ENCODE measurements at regions not wholly inside any gene's neighbourhood (a gene's known extent, or its start where the extent isn't known, plus 50 kb on each side); places are given as distances from the start of the nearest gene placed in this dataset.

DNA sequence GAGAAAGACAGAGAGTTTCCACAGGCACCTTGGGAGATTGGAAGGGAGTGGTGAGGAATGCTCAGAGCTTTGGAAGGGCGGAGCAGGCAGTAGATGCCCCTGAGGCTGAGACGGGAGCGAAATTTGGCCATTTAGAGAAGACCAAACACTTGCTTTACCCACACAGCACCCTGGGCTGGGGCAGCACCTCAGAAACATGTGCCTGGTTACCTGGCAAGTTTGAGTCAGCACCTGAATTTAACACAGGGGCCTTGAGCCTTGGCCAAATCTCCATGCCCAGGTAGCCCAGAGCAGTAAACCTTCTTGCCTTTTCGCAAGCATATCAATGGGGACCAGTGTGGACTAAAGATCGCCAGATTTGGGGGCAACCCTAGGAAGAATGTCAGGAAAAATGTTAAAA, 111.9 kb upstream of the NFE2L3 start:
- no peak for DNase-seq (ENCODE audit: extremely low read depth, low read depth)

DNA sequence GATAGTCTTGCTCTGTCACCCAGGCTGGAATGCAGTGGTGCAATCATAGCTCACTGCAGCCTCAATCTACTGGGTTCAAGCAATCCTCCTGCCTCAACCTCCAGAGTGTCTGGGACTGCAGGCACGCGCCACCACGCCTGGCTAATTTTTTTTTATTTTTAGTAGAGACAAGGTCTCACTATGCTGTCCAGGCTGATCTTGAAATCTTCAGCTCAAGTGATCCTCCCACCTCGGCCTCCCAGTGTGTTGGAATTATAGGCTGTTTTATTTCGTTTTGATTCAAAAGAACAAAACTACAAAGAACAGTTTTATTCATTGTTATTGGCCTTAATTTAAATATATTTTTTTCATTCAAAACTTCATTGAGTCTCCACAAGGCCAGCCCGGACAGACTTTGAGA, 109.8 kb upstream of the NFE2L3 start:
- no peak for DNase-seq (ENCODE audit: extremely low read depth, low read depth)

DNA sequence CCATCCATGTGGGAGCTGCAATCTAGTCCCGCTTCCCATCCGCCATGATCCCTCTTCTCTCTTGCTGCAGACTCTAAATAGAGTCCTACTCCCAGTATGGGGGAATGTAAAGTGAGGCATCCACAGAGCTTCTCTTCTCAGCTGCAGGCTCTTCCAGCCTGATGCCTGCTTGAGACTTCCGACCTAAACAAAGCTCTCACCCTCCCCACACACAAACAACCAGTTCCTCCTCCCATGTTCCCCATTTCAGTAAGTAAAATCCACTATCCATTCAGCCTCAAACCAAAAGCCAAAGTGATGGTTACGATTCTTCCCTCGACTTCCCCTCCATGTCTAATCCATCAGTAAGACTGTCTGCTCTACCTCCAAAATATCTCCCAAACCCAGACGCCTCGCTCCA, 108.2 kb upstream of the NFE2L3 start:
- no peak for DNase-seq (ENCODE audit: extremely low read depth, low read depth)

DNA sequence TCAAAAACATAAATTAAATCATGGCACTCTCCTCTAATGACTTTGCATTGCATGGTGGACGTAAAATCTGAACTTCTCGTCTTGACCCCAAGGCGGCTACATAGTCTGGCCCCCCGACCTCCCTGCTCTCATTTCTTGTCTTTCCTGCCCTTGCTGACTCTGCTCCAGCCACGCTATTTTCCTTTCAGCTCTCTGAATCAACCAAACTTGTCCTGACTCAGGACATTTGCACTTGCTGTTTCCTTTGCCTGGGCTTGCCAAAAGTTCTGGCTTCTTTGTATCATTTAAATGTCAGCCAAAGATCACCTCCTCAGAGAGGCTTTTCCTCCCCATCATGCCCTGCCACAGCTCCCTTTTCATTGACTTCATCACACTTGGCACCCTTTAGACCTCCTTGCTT, 107.7 kb upstream of the NFE2L3 start:
- no peak for DNase-seq (ENCODE audit: extremely low read depth, low read depth)

DNA sequence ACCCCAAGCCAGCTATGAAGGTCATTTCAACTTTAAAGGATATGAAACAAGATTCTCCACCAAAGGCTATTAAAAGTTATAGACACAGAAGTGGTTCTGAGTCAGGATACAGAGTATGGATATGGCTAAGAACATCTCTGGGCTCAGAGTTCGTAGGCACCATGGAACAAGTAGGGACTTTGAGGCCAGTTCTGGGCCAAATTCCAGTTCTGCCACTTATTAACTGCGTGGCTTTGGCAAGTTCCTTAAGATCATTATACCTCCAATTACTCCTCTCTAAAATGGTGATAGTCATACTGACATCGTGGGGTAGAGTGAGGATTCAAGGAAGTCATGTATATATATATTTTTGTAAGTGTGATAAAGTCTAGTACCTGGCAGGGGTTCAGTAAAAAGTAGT, 105.8 kb upstream of the NFE2L3 start:
- DNase-seq (ENCODE audit: extremely low read depth, low read depth), result no peak

DNA sequence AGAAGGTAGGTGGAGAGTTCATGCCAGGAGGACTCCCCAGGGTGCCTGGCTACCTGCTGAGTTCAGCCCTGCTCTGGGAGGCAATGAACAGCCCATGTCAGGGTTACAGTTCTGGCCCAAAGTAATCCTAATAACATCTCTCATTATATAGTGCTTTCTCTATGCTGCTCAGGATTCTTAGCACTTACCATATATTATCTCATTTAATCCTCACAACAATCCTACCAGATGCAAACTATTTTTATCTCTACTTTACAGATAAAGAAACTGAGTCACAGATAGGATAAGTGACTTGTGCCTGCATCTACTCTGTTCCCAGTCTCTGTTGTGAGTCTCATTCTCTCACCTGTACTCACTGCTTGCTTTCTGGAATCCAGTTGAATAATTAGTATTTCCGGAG, 105.1 kb upstream of the NFE2L3 start:
- no peak for DNase-seq (ENCODE audit: extremely low read depth, low read depth)

DNA sequence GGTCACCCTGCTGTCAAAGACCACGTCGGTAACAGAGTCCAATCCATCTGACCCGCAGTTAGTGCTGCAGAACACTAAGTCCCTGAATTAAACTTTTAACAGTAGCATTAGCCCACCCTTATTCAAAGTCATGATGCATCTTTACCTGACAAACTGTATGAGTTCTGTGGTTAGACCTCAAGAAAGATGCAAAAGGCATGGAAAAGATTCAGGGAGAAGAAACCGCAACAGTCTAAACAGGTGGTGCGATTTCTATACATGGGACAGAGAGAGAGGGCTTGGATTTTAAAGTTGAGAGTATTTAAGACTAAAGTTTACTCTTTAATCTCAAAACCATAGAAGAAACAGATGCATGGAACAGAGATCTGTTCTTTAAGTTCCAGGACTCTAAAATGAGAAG, 103.3 kb upstream of the NFE2L3 start:
- DNase-seq (ENCODE audit: extremely low read depth, low read depth), result no peak

DNA sequence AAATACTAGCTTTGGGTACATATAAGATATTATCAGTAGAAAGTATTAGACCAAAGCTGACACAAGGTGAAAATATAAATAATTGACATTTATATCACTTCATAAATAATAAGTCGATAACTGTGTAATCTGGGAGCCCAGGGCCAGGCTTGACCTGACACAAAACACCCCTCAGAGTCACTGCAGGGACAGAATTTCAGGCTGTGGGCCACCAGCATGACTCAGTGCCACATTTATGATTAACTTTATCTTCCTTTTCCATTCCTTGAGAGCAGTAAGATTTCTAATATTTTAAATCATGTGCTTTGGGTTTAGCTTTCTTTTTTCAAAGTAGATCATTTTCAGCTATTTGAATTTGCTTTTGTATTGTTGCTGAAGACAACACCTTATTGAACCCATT, 102.9 kb upstream of the NFE2L3 start:
- DNase-seq (ENCODE audit: extremely low read depth, low read depth), result no peak

DNA sequence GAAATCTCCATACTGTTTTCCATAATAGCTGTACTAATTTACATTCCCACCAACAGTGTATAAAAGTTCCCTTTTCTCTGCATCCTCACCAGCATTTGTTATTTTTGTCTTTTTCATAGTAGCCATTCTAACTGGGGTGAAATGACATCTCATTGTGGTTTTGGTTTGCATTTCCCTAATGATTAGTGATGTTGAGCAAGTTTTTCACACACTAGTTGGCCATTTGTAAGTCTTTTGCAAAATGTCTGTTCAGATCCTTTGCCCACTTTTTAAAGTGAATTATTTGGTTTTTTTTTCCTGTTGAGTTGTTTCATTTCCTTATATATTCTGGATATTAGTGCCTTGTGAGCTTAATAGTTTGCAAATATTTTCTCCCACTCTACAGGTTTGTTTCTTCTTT, 101.0 kb upstream of the NFE2L3 start:
- no peak for DNase-seq (ENCODE audit: extremely low read depth, low read depth)

DNA sequence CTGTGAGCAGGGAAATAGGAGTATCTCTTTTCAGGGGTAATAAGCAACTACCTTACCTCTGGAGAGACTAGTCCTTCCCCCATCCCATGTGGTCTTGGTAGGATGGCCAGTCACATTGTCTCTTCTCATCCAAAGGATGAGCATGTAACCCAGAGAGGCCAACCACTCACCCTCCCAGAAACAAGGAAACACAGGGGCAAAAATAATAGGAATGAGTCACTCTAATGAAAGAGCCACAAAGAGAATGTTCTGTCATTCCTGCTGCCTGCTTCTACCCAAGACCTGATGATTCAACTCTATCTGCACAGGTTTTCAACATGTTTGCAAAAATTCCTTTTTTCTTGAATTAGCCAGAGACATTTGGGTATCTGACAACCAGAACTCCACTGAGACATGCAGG, 99.3 kb upstream of the NFE2L3 start:
- no peak for DNase-seq (ENCODE audit: extremely low read depth, low read depth)

DNA sequence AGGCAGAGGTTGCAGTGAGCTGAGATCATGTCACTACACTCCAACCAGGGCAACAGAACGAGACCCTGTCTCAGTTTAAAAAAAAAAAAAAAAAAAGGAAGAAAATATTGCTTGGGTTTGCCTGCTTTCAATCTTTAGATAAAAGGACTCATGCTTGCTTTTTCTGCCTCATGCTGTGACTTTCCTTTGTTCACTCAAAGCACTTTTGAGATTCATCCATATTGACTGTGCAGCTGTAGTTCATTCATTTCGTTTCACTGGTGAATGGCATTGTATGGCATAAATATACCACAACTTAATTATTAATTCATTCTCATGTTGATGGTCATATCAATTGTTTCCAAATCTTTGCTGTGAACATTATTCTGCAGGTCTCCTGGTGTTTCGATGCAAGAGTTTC, 97.6 kb upstream of the NFE2L3 start:
- no peak for DNase-seq (ENCODE audit: extremely low read depth, low read depth)

DNA sequence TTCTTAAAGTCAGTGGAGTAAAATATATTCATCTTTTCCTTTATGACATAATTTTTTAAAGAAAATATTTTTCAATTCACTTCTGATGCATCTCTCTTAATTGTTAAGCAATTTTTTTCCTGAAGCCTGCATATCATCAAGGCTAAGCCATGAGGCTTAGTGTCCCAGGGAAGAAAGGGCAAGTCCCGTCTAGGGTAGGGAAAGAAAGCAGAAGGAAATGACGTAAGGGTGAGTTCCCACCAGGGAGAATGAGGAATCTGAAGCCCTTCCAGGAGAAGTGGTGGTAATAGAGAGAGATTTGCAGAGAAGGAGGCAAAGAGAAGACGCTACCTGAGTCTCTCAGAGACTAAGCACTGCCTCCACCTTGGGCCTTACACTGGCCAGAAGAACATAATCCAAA, 96.8 kb upstream of the NFE2L3 start:
- no peak for DNase-seq (ENCODE audit: extremely low read depth, low read depth)

DNA sequence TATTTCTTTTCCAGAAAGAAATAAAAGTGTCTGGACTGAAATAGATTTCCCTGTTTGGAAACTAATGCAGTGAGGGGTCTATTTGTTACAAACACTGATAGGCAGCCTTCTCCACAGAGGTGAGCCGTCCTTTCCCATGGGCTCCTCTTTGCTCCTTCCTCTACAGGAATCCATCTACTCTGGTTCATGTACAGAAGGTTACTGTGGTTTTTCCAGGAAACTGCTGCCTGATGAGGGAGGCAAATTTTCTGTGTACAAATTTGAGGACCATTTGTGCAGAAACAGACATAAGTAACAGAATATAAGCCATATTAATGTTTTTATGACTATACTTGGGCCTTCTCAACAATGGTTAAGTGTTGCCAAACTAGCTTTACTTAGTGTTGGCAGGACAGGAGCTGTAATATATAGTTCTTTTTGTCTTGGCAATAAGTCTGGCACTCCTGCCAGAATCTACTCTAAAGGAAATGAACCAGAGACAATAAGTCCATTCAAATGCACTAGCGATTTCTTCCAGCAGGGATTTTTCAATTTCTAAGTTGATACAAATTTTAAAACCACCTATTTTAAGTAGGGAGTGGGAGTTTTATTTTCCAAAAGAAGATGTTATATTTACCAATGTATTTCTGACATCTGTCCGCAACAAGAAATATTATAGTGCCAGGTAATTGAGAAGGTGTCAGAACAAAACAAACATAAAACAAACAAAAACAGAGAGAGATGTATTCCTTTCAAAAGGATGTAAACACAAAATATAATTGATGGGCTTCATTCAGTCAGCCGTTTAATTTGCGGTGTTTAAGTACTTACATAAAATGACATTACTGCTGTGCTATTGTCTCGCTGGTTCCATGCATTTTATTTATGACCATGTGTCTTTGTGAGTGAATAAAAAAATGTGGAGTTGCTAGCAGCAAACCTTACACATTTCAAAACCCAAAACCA, 91.0 kb upstream of the NFE2L3 start:
- DNase-seq (ENCODE audit: extremely low read depth, low read depth), result no peak

DNA sequence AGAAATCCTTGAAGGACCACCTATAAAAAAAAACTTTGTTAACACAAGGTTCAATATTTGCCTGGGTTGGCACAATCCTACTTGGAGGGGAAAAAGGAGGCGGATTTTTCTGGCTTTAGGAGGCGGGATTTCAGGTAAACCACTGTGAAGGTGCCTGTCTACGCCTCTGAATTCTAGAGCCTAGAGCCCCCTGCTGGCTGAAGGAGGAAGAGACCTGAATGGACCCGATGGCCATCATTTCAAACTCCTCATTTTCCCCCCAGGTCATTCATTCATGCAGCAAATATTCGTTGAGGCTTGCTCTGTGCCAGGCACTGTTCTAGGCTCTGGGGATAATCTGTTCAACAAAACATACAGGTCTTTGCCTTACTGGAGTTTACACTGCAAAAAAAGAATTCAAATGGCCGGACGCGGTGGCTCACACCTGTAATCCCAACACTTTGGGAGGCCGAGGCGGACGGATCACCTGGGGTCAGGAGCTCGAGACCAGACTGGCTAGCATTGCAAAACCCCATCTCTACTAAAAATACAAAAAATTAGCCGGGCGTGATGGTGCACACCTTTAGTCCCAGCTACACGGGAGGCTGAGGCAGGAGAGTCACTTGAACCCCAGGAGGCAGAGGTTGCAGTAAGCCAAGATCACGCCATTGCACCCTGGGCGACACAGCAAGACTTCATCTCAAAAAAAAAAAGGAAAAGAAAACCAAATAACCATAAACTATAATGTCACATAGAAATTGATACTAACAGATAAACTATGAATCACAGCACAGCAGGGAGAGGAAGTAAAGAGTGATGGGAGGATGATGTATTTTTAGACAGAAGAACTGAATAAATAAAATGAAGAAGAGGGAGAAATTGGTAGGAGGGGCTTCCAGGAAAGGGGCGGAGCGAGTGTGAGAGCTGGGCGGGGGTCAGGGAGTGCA, 90.1 kb upstream of the NFE2L3 start:
- DNase-seq (ENCODE audit: extremely low read depth, low read depth), result peak; percentile 65

DNA sequence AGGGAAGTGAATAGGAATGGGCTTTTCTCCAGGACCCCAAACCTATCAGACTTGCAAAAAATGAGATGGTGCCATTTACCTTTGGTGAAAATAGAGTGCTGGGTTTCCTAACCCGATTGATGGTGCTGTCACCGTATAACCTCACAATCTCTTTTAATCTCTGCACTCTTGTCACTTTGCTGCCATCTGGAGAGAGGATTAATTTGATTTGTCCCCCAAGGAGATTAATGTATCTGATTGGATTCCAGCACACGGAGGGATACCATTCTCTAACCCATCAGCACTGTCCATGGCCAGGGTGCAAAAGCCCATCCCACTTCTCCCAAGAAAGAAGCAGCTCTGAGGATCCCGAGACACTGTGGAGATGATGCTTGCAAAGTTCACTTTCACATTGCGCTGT, 86.3 kb upstream of the NFE2L3 start:
- no peak for DNase-seq (ENCODE audit: extremely low read depth, low read depth)

DNA sequence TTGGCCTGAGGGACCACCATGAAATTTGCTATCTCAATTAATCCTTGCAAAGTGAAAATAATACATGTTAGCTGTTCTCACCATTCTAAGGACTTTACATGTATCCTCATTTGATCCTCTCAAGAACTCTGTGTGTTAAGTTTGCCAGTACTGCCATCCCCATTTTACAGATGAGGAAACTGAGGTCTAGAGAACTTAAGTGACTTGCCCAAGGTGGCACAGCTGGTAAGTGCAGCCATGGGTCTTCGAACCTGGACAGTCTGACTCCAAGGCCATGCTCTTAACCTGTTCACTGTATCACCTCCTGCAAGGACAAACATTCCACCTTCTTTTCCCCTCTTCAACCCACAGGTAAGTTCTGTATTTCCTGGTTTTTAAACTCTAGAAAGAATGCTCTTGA, 85.3 kb upstream of the NFE2L3 start:
- no peak for DNase-seq (ENCODE audit: extremely low read depth, low read depth)

DNA sequence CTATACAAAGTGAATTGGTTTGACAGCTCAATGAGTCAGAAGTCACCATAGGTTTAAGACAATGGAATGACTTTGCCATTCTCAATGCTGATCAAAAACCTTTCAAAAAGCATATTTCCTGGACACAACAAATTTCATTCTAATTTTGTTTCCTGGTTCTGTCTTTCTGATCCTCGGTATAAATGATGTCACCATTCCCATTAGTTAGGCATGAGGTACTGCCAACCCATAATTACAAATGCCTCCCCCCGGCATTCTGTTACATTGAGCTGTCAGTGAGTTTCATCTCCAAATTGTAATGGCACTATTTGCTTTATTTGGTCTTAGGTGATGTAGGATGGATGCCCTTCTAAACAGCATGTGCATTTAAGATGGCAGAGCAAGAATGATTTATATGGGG, 81.7 kb upstream of the NFE2L3 start:
- DNase-seq (ENCODE audit: extremely low read depth, low read depth), result no peak

DNA sequence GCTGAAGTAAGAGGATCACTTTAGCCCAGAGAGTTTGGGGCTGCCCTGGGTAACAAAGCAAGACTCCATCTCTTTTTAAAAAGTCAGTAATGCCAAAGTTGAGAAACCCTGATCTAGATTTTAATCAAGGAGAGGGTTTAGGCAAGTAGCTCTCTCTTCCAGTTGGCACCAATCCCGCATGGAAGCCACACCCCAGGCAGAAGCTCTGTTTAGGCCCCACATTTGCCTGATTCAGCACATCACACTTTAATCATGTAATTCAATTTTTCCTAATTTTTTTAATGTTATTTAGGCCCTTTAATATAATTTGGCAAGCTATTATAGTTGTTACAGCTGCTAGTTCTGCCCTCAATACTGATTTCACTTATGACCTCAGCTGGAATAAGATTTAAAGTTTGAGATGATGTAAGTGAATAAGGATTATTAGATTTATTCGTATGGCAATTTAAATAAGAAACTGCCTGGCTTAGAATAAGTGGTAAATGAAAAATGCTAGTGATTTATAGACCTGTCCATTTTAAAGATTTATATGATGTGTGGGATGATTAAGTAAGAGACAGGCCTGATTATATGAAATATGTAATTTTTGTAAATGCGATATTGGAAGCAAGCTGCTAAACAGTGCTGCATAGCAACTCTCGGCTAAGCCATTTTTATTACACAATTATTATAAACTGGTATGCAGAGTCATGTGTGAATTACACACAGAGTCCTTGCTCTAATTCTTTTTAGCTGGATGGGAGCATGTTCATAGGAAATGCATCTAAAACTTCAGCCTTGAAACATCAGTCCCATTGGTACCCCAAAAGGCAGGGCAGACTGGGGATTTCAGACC, 80.2 kb upstream of the NFE2L3 start:
- no peak for DNase-seq (ENCODE audit: extremely low read depth, low read depth)

DNA sequence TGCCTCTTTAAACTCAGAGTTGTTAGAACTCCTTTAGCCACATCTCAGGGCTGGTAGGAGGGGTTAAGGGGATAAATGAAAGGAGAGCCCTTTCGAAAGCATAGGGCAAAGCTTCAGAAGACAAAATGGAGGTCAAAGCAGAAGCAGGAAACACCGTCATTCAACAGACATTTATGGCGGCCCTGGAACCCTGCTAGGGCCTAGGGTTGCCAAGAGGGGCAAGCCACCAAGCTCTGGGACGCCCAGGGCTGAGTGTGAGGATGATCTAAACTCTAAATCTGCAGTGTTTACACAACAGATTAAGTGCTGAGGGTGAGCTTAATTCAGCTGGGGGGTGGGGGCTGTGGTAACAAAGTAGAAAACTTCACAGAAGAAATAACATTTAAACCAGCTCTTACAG, 79.0 kb upstream of the NFE2L3 start:
- no peak for DNase-seq (ENCODE audit: extremely low read depth, low read depth)

DNA sequence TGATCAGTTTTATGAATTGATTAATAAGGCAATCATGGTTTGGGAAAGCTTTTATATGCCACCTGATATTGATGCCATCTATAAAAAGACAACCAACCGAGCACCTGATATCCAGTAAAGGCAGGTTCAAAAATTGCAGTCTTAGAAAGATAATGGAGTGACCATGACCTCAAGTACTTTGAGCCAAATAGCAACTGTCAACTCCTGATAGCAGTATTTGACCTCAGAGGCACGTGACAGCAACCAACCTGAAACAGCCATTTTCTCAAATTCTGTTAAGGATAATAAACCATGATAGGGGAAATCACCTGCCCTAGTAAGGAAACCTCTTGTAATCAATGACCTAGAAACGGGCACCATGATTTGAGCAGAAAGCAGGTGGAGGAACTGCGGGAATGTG, 77.1 kb upstream of the NFE2L3 start:
- DNase-seq (ENCODE audit: extremely low read depth, low read depth), result no peak

DNA sequence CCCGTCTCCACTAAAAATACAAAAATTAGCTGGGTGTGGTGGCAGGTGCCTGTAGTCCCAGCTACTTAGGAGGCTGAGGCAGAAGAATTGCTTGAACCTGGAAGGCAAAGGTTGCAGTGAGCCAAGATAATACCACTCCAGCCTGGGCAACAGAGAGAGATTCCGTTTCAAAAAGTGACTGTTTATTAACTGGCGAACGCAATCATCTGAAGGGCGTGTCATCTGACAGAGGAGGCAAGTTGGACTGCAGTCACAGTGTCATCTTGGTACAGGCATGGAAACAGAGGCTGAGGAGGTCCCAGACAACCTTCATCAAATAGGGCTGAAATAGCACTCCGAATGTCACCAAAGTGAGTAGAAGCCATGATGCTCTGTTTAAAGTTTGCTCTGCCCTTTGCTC, 75.3 kb upstream of the NFE2L3 start:
- DNase-seq (ENCODE audit: extremely low read depth, low read depth), result no peak
